ENCODE measurements at regions not wholly inside any gene's neighbourhood (a gene's known extent, or its start where the extent isn't known, plus 50 kb on each side); places are given as distances from the start of the nearest gene placed in this dataset.

- H3K4me1 ChIP-seq (ENCODE audit: control insufficient read depth in 1 of 2, insufficient read depth in 2 of 2, low read length in 2 of 2): no peaks in the 10 kb centered on the region
- no peak overlapping the region for H3K27ac ChIP-seq (ENCODE audit: low read length)
- no peaks in the 10 kb centered on the region for H3K27me3 ChIP-seq (ENCODE audit: low read depth, low read length)
- H3K9me3 ChIP-seq (ENCODE audit: control insufficient read depth in 1 of 2, low read length in 2 of 2): no peaks in the 10 kb centered on the region
- H3K36me3 ChIP-seq (ENCODE audit: control insufficient read depth in 1 of 2, insufficient read depth in 2 of 2, low read length in 2 of 2): no peaks in the 10 kb centered on the region
- H3K4me3 ChIP-seq (ENCODE audit: low read depth in 1 of 2, low read length in 2 of 2): no peak overlapping the region
These were observed 666.1 kb downstream of the BCL11A start for GRCh38 chr2:59887366-59887765.

- Histone ChIP-seq H3K36me3 (ENCODE audit: control insufficient read depth in 1 of 2, insufficient read depth in 2 of 2, low read length in 2 of 2) (no peaks in the 10 kb centered on the region), H3K9me3 (ENCODE audit: control insufficient read depth in 1 of 2, low read length in 2 of 2) (no peaks in the 10 kb centered on the region), H3K27me3 (ENCODE audit: low read depth, low read length) (no peaks in the 10 kb centered on the region), H3K4me3 (ENCODE audit: low read depth in 1 of 2, low read length in 2 of 2) (no peak overlapping the region), H3K4me1 (ENCODE audit: control insufficient read depth in 1 of 2, insufficient read depth in 2 of 2, low read length in 2 of 2) (no peaks in the 10 kb centered on the region), H3K27ac (ENCODE audit: low read length) (no peak overlapping the region)
These were observed 666.7 kb downstream of the BCL11A start for GRCh38 chr2:59886759-59887158.

GRCh38 chr2:59885541-59885940 lies 667.9 kb downstream of the BCL11A start:
- Histone ChIP-seq H3K4me1 (ENCODE audit: control insufficient read depth in 1 of 2, insufficient read depth in 2 of 2, low read length in 2 of 2) (no peaks in the 10 kb centered on the region), H3K27me3 (ENCODE audit: low read depth, low read length) (no peaks in the 10 kb centered on the region), H3K27ac (ENCODE audit: low read length) (no peak overlapping the region), H3K4me3 (ENCODE audit: low read depth in 1 of 2, low read length in 2 of 2) (no peak overlapping the region), H3K9me3 (ENCODE audit: control insufficient read depth in 1 of 2, low read length in 2 of 2) (no peaks in the 10 kb centered on the region), H3K36me3 (ENCODE audit: control insufficient read depth in 1 of 2, insufficient read depth in 2 of 2, low read length in 2 of 2) (no peaks in the 10 kb centered on the region)

- Histone ChIP-seq H3K27me3 (ENCODE audit: low read depth, low read length) (no peaks in the 10 kb centered on the region), H3K4me1 (ENCODE audit: control insufficient read depth in 1 of 2, insufficient read depth in 2 of 2, low read length in 2 of 2) (no peaks in the 10 kb centered on the region), H3K36me3 (ENCODE audit: control insufficient read depth in 1 of 2, insufficient read depth in 2 of 2, low read length in 2 of 2) (no peaks in the 10 kb centered on the region), H3K4me3 (ENCODE audit: low read depth in 1 of 2, low read length in 2 of 2) (no peak overlapping the region), H3K27ac (ENCODE audit: low read length) (no peak overlapping the region), H3K9me3 (ENCODE audit: control insufficient read depth in 1 of 2, low read length in 2 of 2) (no peaks in the 10 kb centered on the region)
These were observed 669.3 kb downstream of the BCL11A start for GRCh38 chr2:59884166-59884565.

- Histone ChIP-seq H3K27ac (ENCODE audit: low read length) (no peak overlapping the region), H3K9me3 (ENCODE audit: control insufficient read depth in 1 of 2, low read length in 2 of 2) (no peaks in the 10 kb centered on the region), H3K4me1 (ENCODE audit: control insufficient read depth in 1 of 2, insufficient read depth in 2 of 2, low read length in 2 of 2) (no peaks in the 10 kb centered on the region), H3K4me3 (ENCODE audit: low read depth in 1 of 2, low read length in 2 of 2) (no peak overlapping the region), H3K36me3 (ENCODE audit: control insufficient read depth in 1 of 2, insufficient read depth in 2 of 2, low read length in 2 of 2) (no peaks in the 10 kb centered on the region), H3K27me3 (ENCODE audit: low read depth, low read length) (no peaks in the 10 kb centered on the region)
These were observed 670.6 kb downstream of the BCL11A start for GRCh38 chr2:59882822-59883221.

- H3K27me3 ChIP-seq (ENCODE audit: low read depth, low read length): no peaks in the 10 kb centered on the region
- H3K27ac ChIP-seq (ENCODE audit: low read length): no peak overlapping the region
- no peaks in the 10 kb centered on the region for H3K36me3 ChIP-seq (ENCODE audit: control insufficient read depth in 1 of 2, insufficient read depth in 2 of 2, low read length in 2 of 2)
These were observed 671.2 kb downstream of the BCL11A start for GRCh38 chr2:59882279-59882678.

GRCh38 chr2:59881218-59881617 lies 672.2 kb downstream of the BCL11A start:
- Histone ChIP-seq H3K4me3 (ENCODE audit: low read depth in 1 of 2, low read length in 2 of 2) (no peak overlapping the region), H3K4me1 (ENCODE audit: control insufficient read depth in 1 of 2, insufficient read depth in 2 of 2, low read length in 2 of 2) (no peaks in the 10 kb centered on the region), H3K27me3 (ENCODE audit: low read depth, low read length) (no peaks in the 10 kb centered on the region), H3K27ac (ENCODE audit: low read length) (no peak overlapping the region), H3K9me3 (ENCODE audit: control insufficient read depth in 1 of 2, low read length in 2 of 2) (no peaks in the 10 kb centered on the region), H3K36me3 (ENCODE audit: control insufficient read depth in 1 of 2, insufficient read depth in 2 of 2, low read length in 2 of 2) (no peaks in the 10 kb centered on the region)

More at GRCh38 chr2:59882279-59882678, 671.2 kb downstream of the BCL11A start:
- no peak overlapping the region for H3K4me3 ChIP-seq (ENCODE audit: low read depth in 1 of 2, low read length in 2 of 2)
- H3K4me1 ChIP-seq (ENCODE audit: control insufficient read depth in 1 of 2, insufficient read depth in 2 of 2, low read length in 2 of 2): no peaks in the 10 kb centered on the region
- H3K9me3 ChIP-seq (ENCODE audit: control insufficient read depth in 1 of 2, low read length in 2 of 2): no peaks in the 10 kb centered on the region

GRCh38 chr2:59879700-59880131 lies 673.7 kb downstream of the BCL11A start:
- no peak overlapping the region for H3K4me3 ChIP-seq (ENCODE audit: low read depth in 1 of 2, low read length in 2 of 2)
- no peaks in the 10 kb centered on the region for H3K36me3 ChIP-seq (ENCODE audit: control insufficient read depth in 1 of 2, insufficient read depth in 2 of 2, low read length in 2 of 2)
- H3K4me1 ChIP-seq (ENCODE audit: control insufficient read depth in 1 of 2, insufficient read depth in 2 of 2, low read length in 2 of 2): no peaks in the 10 kb centered on the region
- H3K27me3 ChIP-seq (ENCODE audit: low read depth, low read length): no peaks in the 10 kb centered on the region
- no peaks in the 10 kb centered on the region for H3K9me3 ChIP-seq (ENCODE audit: control insufficient read depth in 1 of 2, low read length in 2 of 2)
- no peak overlapping the region for H3K27ac ChIP-seq (ENCODE audit: low read length)

GRCh38 chr2:59875836-59876235 lies 677.6 kb downstream of the BCL11A start:
- Histone ChIP-seq H3K27me3 (ENCODE audit: low read depth, low read length) (no peaks in the 10 kb centered on the region), H3K27ac (ENCODE audit: low read length) (no peak overlapping the region), H3K9me3 (ENCODE audit: control insufficient read depth in 1 of 2, low read length in 2 of 2) (no peaks in the 10 kb centered on the region), H3K4me3 (ENCODE audit: low read depth in 1 of 2, low read length in 2 of 2) (no peak overlapping the region), H3K36me3 (ENCODE audit: control insufficient read depth in 1 of 2, insufficient read depth in 2 of 2, low read length in 2 of 2) (no peaks in the 10 kb centered on the region), H3K4me1 (ENCODE audit: control insufficient read depth in 1 of 2, insufficient read depth in 2 of 2, low read length in 2 of 2) (no peaks in the 10 kb centered on the region)

- no peaks in the 10 kb centered on the region for H3K9me3 ChIP-seq (ENCODE audit: control insufficient read depth in 1 of 2, low read length in 2 of 2)
- no peaks in the 10 kb centered on the region for H3K27me3 ChIP-seq (ENCODE audit: low read depth, low read length)
- no peak overlapping the region for H3K27ac ChIP-seq (ENCODE audit: low read length)
- H3K4me1 ChIP-seq (ENCODE audit: control insufficient read depth in 1 of 2, insufficient read depth in 2 of 2, low read length in 2 of 2): no peaks in the 10 kb centered on the region
- H3K36me3 ChIP-seq (ENCODE audit: control insufficient read depth in 1 of 2, insufficient read depth in 2 of 2, low read length in 2 of 2): no peaks in the 10 kb centered on the region
- H3K4me3 ChIP-seq (ENCODE audit: low read depth in 1 of 2, low read length in 2 of 2): no peak overlapping the region
These were observed 678.3 kb downstream of the BCL11A start for GRCh38 chr2:59874971-59875755.

GRCh38 chr2:59874361-59874760 lies 679.1 kb downstream of the BCL11A start:
- no peaks in the 10 kb centered on the region for H3K9me3 ChIP-seq (ENCODE audit: control insufficient read depth in 1 of 2, low read length in 2 of 2)
- H3K4me3 ChIP-seq (ENCODE audit: low read depth in 1 of 2, low read length in 2 of 2): no peak overlapping the region
- no peak overlapping the region for H3K27ac ChIP-seq (ENCODE audit: low read length)
- no peaks in the 10 kb centered on the region for H3K36me3 ChIP-seq (ENCODE audit: control insufficient read depth in 1 of 2, insufficient read depth in 2 of 2, low read length in 2 of 2)
- no peaks in the 10 kb centered on the region for H3K27me3 ChIP-seq (ENCODE audit: low read depth, low read length)
- H3K4me1 ChIP-seq (ENCODE audit: control insufficient read depth in 1 of 2, insufficient read depth in 2 of 2, low read length in 2 of 2): no peaks in the 10 kb centered on the region

- Histone ChIP-seq H3K27ac (ENCODE audit: low read length) (no peak overlapping the region), H3K27me3 (ENCODE audit: low read depth, low read length) (no peaks in the 10 kb centered on the region), H3K9me3 (ENCODE audit: control insufficient read depth in 1 of 2, low read length in 2 of 2) (no peaks in the 10 kb centered on the region), H3K4me3 (ENCODE audit: low read depth in 1 of 2, low read length in 2 of 2) (no peak overlapping the region), H3K4me1 (ENCODE audit: control insufficient read depth in 1 of 2, insufficient read depth in 2 of 2, low read length in 2 of 2) (no peaks in the 10 kb centered on the region), H3K36me3 (ENCODE audit: control insufficient read depth in 1 of 2, insufficient read depth in 2 of 2, low read length in 2 of 2) (no peaks in the 10 kb centered on the region)
These were observed 681.6 kb downstream of the BCL11A start for GRCh38 chr2:59871830-59872229.
